ENCODE measurements at regions not wholly inside any gene's neighbourhood (a gene's known extent, or its start where the extent isn't known, plus 50 kb on each side); places are given as distances from the start of the nearest gene placed in this dataset.

GRCh38 chr11:25737071-25737675, 594.8 kb upstream of the ANO3 start:
- TF ChIP-seq POLR2A (IDR thresholded peaks at IDR 0.05; ENCODE audit: low read length) (no peak), GATA1 (IDR thresholded peaks at IDR 0.05; ENCODE audit: low read depth, low read length) (no peak)

Measured in erythroblast (primary cell).